H4 (cell line): ENCODE measurements at regions not wholly inside any gene's neighbourhood (a gene's known extent, or its start where the extent isn't known, plus 50 kb on each side); places are given as distances from the start of the nearest gene placed in this dataset.

ENCODE experiments used
- DNase-seq: peaks from one replicate; pipeline ENCODE4 v3.0.0-alpha.2; 2015; ENCODE audit warnings: low spot score

DNA sequence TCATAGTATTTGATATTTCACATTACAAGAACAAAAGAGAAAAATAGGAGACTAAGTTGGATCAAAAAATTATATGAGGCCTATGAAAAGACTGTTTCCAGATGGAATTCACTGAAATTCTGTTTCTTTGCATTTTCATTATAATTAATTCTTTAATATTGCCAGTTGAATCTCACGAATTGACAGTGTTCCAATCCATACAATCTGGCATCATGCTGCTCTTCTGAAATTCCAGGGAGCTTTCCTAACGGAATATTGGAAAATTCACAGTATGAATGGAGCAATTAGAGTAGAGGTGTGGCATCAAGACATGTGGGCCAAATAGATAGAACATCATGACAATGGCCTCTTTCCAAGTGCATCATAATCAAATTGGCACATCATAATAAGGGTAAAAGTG lies 1178.9 kb upstream of the WWC1 start:
- DNase-seq, result no peak

DNA sequence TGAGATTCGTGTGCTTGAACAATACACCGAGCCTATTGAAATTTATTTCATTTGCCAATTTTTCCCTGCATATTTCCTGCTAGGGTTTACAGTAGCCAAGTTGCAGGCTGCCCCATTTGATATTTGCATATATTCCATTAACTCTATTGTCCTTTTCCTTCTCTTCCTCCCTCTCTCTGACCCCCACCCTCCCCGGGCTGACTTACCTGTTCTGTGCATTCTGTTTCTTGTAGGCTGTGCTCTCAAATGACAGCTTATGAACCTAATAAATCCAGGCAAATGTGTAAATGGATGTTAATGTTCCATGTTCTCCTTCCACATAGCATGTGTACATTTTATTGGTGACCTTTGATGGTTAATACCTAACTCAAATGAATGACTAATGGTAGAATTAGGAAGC lies 1169.2 kb upstream of the WWC1 start:
- no peak for DNase-seq

DNA sequence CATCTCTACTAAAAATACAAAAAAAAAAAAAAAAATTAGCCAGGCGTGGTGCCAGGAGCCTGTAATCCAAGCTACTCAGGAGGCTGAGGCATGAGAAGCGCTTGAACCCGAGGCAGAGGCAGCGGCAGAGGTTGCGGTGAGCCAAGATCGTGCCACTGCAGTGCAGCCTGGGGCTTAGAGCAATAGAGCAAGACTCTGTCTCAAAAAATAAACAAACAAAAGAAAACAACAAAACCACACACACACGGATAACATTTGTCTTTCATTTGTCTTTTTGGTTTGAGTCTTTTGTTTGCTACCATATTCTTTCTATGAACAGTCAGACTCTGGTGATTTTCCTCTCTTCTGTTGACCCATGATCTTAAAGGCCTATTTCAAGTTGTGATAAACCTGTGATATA lies 1168.3 kb upstream of the WWC1 start:
- peak; percentile 54 for DNase-seq

- no peak for DNase-seq
Observed at GRCh38 chr5:167128581-167128980, 1162.9 kb upstream of the WWC1 start.

DNA sequence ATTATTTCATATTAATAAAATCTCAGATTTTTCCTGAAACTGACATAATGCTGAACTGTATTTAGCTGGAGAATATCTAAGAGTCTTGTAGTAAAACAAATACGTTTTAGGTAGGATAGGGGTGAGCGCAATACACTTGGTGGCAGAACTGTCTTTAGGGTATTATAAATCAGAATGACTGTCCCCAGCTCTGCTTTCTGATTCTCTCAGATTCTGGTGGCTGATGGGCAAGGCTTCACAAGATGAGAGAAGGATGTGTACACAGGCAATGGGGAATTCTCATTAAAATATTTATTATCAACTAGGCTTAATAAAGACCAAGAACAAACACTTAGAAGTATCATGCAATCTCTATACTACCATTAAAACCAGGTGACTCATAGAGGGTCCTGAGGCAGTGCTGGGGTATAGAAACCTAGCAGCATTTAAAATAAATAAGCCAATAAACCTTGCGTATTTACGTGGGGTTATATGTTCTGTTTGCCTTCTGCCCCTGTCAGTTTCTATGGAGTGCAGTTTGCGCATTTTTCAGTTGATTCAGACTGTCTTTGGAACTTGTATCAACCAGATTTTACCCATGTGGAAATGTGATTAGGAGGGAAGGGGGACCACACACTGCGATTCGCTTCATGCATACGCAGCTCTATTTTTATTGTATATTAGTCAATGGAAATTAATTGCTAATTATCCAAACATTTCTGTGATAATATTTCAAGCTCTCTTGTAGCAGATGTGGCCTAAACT lies 1150.7 kb upstream of the WWC1 start:
- no peak for DNase-seq

DNA sequence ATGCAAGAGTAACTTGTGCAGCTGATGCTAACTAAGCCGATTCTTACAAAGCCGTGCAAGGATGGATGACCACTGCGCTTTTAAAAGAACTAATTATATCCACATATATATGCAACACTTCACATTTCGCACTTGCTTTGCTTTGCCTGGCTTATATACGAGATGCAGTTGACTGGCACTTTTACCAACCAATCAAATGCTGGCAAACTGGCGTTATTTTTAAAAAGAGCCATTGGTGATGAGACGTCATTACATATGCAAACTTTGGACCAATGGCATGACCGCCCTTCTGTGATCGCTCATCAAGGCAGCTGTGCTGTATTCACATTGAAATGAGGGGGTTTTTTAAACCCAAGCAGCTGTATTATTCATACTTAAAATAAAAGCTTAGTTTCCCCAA lies 1147.7 kb upstream of the WWC1 start:
- DNase-seq, result no peak

DNA sequence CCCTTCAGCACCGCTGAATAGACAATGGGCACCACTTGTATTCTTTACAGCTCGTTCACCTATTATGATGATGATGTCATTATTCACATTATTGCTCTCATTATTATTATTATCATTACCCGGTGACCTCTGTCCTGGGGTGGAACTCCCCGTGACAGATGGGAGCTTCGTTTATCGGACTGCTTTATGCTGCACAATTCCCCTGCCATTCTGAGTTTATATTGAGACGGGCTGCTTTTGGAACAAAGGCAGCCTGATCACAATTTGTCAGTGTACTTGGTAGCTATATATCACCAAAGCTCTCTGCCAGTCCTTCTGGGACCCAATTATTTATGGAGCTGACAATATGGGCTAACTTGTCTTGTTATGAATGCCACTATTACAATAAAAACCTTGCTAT lies 1145.6 kb upstream of the WWC1 start:
- DNase-seq, result no peak

DNA sequence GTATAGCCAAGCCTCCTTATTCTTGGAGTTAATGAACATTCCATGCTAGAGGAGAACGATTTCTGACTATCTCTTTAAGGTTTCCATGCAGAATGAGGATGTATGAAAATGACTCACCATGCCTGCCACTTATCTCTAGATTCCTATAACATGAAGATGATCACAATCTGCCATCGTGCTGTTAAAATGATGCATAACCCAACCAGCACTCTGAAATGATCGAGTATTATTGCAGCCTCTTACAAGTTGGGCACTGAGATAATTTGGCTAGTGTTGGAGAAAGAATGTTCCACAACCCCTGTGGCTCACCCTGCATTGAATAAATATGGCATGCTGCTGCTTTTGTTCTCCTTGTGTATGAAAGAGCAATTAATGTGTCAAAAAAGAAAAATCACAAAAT lies 1143.6 kb upstream of the WWC1 start:
- no peak for DNase-seq

DNA sequence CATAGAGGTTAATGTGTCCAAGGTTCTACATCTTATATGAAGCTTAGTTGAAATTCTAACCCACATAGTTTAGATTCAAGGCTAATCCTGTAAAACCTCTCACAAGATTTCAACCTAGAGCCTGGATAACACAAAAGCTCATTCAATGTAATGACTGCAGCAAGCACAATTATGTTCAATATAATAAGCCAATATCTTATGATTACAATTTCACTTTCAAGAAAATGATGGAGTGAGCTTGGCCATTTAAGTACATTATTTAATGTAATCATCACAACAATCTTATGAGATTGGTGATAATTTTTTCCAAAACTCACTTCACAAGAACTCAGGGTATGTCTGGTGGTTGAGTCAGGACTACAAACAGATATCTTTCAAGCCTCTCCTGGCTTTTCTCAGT lies 1140.8 kb upstream of the WWC1 start:
- no peak for DNase-seq

GRCh38 chr5:167152561-167152960 lies 1138.9 kb upstream of the WWC1 start:
- DNase-seq, result no peak

DNA sequence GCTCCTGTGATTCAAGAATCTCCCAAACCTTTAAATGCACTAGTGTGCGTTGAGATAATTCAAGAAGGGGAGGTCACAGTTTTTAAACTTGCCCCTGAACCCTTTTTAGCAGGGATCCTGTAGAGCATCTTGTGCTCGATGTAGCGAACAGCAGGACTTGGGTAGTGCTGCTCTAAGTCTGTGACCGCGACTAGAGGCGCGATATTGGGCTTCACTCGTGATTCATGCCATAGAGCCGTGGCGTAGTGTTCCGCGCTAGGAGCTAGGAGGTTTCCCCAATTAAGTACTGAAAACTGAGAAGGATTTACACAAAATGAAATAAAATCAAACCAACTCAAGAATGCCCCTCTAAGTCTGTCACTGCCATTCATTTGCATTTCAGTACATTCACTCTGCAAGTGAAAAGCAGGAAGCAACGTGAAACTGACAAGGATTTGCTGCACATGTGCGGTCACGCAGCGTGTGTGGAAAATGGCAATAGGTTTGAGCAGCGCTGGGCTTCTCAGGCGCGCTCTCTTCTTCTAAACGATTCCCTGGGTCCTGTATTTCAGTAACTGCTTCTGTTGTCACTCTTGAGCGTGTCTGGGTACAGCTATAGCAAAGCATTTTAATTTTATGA lies 1135.9 kb upstream of the WWC1 start:
- DNase-seq, result no peak

DNA sequence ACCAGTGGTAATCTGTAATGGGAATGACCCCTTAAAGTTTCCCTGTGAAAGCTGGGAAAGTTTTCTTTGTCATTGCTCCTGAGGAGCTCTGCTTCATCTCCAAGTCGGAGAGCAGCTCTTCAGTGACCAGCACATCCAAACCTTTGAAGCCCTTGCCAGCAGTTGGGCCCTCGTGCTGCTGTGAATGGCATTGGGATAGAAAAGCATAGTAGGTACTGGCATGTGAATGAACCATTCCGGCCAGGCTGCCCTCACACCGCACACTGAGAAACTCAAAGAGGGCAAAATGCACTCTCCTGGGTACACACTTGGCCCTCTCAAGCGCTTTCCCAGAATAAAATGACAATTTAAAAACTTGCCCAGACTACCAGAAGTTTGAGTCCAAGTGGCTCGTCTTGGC lies 1135.0 kb upstream of the WWC1 start:
- DNase-seq, result no peak

- DNase-seq, result no peak
Observed at GRCh38 chr5:167158588-167158987, 1132.9 kb upstream of the WWC1 start.

- no peak for DNase-seq
Observed at GRCh38 chr5:167160388-167160787, 1131.1 kb upstream of the WWC1 start.

- no peak for DNase-seq
Observed at GRCh38 chr5:167166696-167167095, 1124.7 kb upstream of the WWC1 start.

- DNase-seq, result no peak
Observed at GRCh38 chr5:167167191-167167795, 1124.2 kb upstream of the WWC1 start.

DNA sequence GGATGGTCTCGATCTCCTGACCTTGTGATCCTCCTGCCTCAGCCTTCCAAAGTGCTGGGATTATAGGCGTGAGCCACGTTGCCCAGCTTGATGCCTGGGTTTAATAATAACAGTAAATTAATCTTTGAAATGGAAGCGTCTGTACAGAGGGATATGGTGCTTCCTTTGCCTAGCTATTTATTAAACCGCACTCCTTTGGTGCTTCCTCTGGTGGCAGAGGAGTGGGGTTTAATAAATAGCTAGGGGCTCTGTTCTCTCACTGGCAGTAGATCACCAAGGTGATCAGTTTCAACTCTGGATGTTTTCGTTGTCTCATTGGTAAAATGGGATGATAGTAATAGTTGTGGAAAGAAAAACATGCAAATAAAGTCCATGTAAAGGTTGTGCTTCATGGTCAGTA lies 1122.5 kb upstream of the WWC1 start:
- DNase-seq, result no peak

DNA sequence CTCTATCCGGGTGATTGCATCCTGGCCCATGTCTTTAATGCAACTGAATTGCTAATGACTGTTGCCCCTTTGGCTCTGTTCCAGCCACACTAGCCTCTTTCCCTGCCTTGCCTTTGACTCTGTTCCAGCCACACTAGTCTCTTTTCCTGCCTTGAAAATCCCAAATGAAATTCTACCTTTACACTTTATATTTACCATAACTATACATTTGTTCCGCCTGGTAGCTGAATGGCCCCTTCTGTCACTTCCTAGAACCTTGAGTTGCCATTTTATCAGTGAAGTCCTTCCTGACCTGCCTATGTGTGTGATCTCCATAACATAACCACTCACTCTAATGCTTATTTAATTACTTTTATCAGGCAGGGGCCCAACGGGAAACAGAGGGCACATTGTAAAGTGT lies 1120.4 kb upstream of the WWC1 start:
- no peak for DNase-seq

- DNase-seq, result no peak
Observed at GRCh38 chr5:167177736-167178135, 1113.7 kb upstream of the WWC1 start.

GRCh38 chr5:167180906-167181305 lies 1110.5 kb upstream of the WWC1 start:
- no peak for DNase-seq

DNA sequence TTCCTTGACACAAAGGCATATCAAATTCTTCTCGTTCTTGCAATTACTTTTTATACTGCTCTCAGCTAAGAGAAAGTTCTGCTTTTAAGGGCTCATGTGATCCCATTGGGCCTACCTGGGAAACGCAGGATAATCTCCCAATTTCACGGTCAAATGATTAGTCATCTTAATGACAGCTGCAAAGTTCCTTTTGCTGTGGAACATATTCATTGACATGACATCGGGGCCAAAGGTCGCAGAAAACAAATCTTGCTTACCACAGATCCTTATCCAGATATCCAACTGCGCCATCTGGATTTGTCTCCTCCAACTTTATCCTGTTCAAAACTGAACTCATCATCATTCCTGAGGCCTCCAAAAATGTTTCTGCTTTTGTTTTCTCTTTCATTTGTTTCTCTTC lies 1085.6 kb upstream of the WWC1 start:
- no peak for DNase-seq

DNA sequence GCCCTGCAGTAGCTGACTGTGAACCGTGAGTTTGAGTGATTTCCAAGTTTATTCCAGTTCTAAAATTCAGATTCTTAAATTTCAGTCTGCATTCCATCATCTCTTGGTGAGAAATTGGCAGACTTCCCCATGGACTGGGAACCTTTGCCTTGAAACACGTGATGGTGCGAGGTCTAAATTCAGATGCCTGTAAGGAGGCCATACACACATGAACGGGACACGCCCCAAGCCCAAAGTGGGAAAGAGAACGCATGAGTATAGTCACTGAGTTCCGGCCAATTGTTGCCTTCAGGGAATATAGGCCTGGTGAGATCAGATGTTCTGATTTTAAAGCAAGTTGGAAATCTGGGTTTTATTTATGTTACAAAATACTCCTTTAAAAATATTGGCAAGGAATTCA lies 1084.4 kb upstream of the WWC1 start:
- peak; percentile 7 for DNase-seq

GRCh38 chr5:167208911-167209310 lies 1082.5 kb upstream of the WWC1 start:
- peak; percentile 32 for DNase-seq
